NCI-H510A treated with DMSO at 0.1 percent for 48 hours (cell line): ENCODE measurements at regions not wholly inside any gene's neighbourhood (a gene's known extent, or its start where the extent isn't known, plus 50 kb on each side); places are given as distances from the start of the nearest gene placed in this dataset.
"Not testable (repeated sequence)": the region's sequence is repeated elsewhere in the genome, so short reads cannot be mapped to it uniquely, and the experiment has no call there.

Source experiments
- DNase-seq: peaks from one replicate; lab custom pipeline; 2025; lab: John Stamatoyannopoulos, UW

DNA sequence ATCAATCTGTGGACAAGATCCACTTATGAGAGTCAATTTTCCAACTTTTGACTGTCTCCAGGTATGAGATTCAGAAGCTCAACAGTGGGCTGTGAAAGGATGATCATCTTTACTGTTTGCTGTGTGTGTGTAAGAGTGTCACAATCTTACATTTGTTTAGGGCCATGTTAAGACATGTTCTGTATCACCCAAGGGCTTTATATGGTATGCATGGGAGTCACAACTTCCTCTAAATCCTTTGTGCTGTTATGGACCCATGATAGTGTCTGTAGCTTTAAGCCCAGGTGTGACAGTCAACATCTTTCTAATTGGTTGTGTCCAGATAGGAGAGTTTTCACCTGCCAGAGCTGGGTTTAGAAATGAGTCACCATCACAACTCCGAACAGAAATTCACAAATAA, 70.2 kb downstream of the ZNF726 start:
- not testable (repeated sequence) for DNase-seq

- no peak for DNase-seq
Measured at GRCh38 chr19:23986623-23987022, 71.9 kb downstream of the ZNF726 start.

GRCh38 chr19:23991170-23991569, 76.5 kb downstream of the ZNF726 start:
- peak; percentile 99 for DNase-seq

GRCh38 chr19:23992348-23992747, 77.7 kb downstream of the ZNF726 start:
- DNase-seq = no peak

DNA sequence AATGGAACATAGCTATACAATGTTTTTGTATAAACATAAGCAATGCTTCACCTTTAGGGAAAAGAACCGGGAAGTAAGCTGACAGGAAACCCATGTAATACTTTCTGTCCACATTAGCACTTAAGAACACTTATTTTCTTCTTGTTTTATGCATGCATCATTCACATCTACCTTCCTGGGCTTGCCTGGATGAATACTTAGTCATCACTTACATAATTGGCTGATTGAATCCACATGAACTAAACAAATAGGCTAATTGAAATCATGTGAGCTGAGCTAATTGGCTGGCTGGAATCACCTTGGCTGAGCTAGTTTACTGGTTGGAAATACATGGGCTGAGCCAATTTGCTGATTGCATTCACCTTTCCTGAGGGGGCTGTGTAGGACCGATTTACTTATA, 78.8 kb downstream of the ZNF726 start:
- no peak for DNase-seq

GRCh38 chr19:23996549-23996948, 81.9 kb downstream of the ZNF726 start:
- DNase-seq = no peak

DNA sequence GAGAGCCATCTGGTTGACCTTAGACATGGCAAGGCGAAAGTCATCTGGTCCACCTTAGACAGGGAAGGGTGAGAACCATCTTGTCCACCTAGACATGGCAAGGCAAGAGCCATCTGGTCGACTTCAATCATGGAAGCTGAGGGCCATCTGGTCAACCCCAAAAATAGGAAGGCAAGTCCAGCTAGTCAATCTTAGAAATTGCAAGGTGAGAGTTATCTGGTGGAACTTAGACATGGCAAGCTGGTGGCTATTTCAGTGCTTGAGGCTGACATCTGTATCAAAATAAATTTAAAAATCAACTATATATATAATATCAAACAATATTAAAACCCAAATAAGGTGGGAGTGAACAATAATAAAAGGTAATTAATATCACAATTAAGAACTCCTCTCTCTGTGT, 83.9 kb downstream of the ZNF726 start:
- DNase-seq = no peak

DNA sequence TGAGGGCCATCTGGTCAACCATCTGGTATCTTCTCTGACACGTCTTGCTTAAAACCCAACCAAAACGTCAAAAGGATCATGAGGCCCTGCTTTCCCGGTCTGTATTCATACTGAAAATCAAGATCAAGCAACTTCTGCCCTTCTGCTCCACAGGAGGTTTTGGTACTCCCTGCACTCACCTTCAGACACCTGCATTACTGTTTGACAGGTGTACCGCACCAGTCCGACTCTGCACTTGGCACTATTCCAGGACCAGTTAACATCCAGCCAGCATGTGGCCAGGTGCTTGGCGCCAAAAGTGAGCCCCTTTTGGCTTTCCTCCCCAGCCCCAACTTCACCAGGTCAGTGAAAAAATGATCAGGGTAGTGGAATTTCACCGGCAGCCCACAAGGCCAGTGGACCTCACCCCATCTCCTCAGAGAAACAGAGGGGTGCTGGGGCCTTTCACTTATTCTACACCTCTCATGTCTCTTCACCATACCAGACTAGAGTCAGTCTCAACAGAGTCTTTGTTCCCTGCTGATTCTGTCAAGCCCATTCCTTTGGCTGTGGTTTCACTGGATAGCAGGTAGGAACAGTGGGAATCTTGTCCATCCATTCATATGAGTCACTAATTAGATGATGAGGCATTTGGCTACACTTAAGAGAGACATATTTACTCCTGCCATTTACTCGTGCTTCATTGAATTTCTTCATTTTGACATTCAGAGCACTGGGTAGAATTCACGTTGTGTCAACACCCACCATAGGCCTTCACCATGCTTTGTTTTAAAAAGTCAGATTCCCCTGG, 85.3 kb downstream of the ZNF726 start:
- DNase-seq = peak; percentile 84

DNA sequence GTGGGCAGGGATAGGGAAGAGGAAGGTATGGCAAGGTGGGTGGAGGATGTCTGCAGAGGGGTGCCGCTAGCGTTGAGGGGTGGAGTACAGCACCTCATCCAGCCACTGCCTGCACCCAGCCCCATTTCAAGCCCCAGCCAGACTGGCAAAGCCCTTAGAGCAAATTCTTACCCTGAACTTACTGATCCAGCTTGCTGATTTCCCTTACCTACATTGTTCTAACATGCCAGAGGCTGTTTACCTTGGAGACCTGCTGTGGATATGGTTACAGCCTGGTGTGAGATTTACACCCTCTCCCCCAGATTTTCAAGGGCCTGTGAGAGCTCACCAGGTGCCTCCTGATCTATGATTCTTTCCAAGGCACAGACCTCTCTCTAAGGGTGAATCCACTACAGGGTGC, 86.0 kb downstream of the ZNF726 start:
- peak; percentile 86 for DNase-seq

DNA sequence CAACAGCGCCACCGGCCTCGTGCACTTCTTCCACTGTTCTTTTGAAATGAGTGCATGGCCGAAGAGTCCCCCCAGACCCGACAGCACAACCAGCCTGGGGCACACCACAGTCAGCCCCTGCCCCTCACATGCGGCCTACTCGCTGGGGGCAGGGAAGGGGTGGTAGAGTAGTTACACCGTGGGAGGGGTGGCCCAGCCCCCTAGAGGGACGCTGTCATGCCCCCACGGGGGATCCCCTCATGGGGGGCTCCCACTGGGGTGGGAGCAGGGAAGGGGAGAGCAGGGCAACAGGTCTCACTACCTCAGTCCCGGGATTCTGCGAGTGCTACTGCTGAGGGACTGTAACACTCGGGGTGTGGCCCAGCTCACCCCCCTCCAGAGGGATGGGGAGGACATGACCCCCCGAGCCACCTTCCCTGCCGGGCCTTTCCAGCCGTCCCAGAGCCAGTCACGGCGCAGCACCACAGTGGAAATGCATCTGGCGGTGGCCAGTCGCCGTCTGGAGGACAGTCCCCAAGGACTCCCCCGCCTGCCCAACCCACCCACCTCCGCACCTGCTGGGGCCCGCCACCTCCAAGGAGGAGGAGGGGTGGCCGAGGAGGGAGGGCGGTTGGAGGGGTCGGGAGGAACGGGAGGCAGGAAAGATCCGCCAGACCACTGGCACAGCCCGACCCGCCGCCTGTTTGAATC, 84.6 kb upstream of the ZNF254 start:
- no peak for DNase-seq

GRCh38 chr19:24003537-24003936, 83.5 kb upstream of the ZNF254 start:
- DNase-seq = no peak

DNA sequence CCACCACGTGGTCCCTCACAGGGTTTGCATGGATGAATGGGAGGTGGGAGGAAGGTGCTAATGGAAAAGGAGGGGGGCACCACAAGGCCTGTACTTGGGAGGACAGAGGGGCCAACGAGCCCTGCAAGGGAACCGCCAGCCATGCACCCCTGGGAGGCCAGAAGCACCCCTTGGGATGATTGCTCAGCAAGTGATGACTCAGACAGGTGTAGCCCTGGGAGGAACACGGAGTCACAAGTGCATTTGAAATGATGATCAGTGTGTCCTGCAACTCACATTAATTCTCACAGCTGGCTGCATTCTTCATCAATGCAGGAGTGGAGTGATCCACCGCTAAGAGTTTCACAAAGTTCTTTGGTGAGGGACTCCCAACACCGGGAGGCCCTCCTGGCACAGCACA, 82.8 kb upstream of the ZNF254 start:
- DNase-seq = no peak

GRCh38 chr19:24029941-24030636, 56.9 kb upstream of the ZNF254 start:
- peak; percentile 58 for DNase-seq

DNA sequence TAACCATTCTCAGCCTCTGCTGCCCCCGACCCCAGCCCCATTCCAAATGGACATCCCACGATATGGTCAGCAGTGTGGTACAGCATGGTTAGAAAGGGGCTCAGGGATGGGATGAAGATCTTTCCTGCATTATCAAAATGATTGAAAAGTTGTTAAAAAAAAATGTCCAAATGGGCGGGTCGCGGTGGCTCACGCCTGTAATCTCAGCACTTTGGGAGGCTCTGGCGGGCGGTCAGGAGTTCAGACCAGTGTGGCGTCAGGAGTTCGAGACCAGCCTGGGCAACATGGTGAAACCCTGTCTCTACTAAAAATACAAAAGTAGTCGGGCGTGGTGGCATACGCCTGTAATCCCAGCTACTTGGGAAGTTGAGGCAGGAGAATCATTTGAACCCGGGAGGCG, 54.3 kb upstream of the ZNF254 start:
- no peak for DNase-seq

GRCh38 chr19:24033301-24033962, 53.6 kb upstream of the ZNF254 start:
- peak; percentile 92 for DNase-seq

GRCh38 chr19:24033963-24034342, 53.0 kb upstream of the ZNF254 start:
- peak; percentile 23 for DNase-seq

DNA sequence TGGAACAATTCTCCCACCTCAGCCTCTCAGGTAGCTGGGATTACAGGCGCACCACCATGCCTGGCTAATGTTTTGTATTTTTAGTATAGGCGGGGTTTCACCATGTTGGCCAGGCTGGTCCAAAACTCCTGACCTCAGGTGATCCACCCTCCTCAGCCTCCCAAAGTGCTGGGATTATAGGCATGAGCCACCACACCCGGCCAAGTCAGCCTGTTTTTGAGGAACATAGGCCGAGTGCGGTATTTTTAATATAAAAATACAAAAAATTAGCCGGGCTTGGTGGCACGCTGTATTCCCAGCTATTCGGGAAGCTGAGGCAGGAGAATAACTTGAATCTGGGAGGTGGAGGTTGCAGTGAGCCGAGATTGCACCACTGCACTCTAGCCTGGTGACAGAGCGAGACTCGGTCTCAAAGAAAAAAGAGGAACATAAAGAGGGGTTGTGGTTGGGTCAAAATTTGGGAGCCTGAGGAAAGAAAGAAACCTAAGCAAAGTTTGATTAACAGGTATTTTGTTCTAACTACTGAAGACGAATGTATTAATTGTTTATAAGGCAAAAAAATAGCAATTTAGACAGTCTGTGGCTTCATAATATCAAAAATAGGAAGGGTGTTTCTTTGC, 51.6 kb upstream of the ZNF254 start:
- not testable (repeated sequence) for DNase-seq
